ENCODE measurements at regions not wholly inside any gene's neighbourhood (a gene's known extent, or its start where the extent isn't known, plus 50 kb on each side); places are given as distances from the start of the nearest gene placed in this dataset.

GRCh38 chr3:177569193-177569592 is 371.9 kb upstream of the TBL1XR1 start:
- no peak for TF ChIP-seq CTCF (IDR thresholded peaks at IDR 0.05)
- TF ChIP-seq POLR2A (IDR thresholded peaks at IDR 0.05): no peak

Measured in thyroid gland (tissue), 4 donors.